Heart left ventricle (tissue), 13 donors: ENCODE measurements at regions not wholly inside any gene's neighbourhood (a gene's known extent, or its start where the extent isn't known, plus 50 kb on each side); places are given as distances from the start of the nearest gene placed in this dataset.

Source experiments
- CTCF ChIP-seq, 12 donors: fragments of 200-600 bp; sonication (generic) in 4 of 12; IDR thresholded peaks; one replicate each; pipeline versions ENCODE4 v1.5.0 to v1.8.0; 2018 to 2022; ENCODE audit warnings: antibody characterized with exemption in 12 of 12, mild to moderate bottlenecking in 5 of 12
- POLR2A ChIP-seq, 2 donors: fragments of 450-650 bp; IDR thresholded peaks; one replicate each; pipeline ENCODE4 v1.6.1; 2017; ENCODE audit warnings: antibody characterized with exemption in 2 of 2, mild to moderate bottlenecking in 2 of 2, moderate library complexity in 2 of 2
- donor health status: ischemic (EF 13 %, LVEDD 7.1; RV severe dilation, severe dysfunction).
- donor health status: DM: no; HTN: yes; CAD: no.
- donor health status: DM: no; HTN: no; CAD: no.
- donor health status: ischemic (EF 25% LVEDD 6.9; RV normal size, moderate dysfunction).
- donor health status: ischemic (EF 25% LVEDD 5.7; RV mildly dilated, moderate dysfunction).
- donor health status: ischemic (EF 35%, LVEDD 5.7; RV mildly dilated, moderate dysfunction).
- donor health status: nonischemic (EF 11% LVEDD 7.7; RV severe dilation, severe dysfunction).
- donor health status: DM: yes; HTN: yes; CAD: no.
- donor health status: PGD.
- donor health status: ischemic (EF 29% LVEDD 5.4; RV normal size, mild dysfunction).
- donor health status: nonischemic (EF 23%, LVEDD 6.1; RV moderate dilation, normal function).

GRCh38 chr11:97745515-97746050 is 1275.2 kb upstream of the CNTN5 start:
- TF ChIP-seq POLR2A (IDR thresholded peaks at IDR 0.05) (no peak), CTCF (IDR thresholded peaks at IDR 0.05) (no peak)
